ENCODE measurements at regions not wholly inside any gene's neighbourhood (a gene's known extent, or its start where the extent isn't known, plus 50 kb on each side); places are given as distances from the start of the nearest gene placed in this dataset.

GRCh38 chr2:103139628-103140268 is 377.9 kb downstream of the TMEM182 start:
- no peak overlapping the region for H2BK120ac ChIP-seq (ENCODE audit: low read depth, low read length)
- peaks cover 0 to 4% (median 0%) of the 10 kb centered on the region in 3 experiments for H3K27me3 ChIP-seq (ENCODE audit: control insufficient read depth in 3 of 3, insufficient read depth in 3 of 3, low read depth in 1 of 3, low read length in 3 of 3)
- H3K4ac ChIP-seq (ENCODE audit: low read length), result no peak overlapping the region
- no peak overlapping the region for H3K14ac ChIP-seq (ENCODE audit: low read length)
- no peak overlapping the region for H2BK15ac ChIP-seq (ENCODE audit: low read length)
- H4K8ac ChIP-seq (ENCODE audit: low read depth, low read length), result no peak overlapping the region
- no peaks in the 10 kb centered on the region for H3K36me3 ChIP-seq (replicated peaks in 1 of 2; ENCODE audit: control insufficient read depth in 2 of 2, insufficient read depth in 2 of 2, low read length in 2 of 2)
- H2AK5ac ChIP-seq (ENCODE audit: low read depth, low read length), result no peak overlapping the region
- WGBS, 2 donors (ENCODE audit: extremely low coverage in 2 of 2, insufficient read length in 2 of 2, insufficient replicate concordance in 1 of 2), result no CpG with 5 or more reads among the region's 7 CpGs
- DNase-seq (ENCODE audit: low spot score), result no peak
- no peak overlapping the region for H4K91ac ChIP-seq (ENCODE audit: low read depth, low read length, poor library complexity)
- H3K9me3 ChIP-seq (replicated peaks in 1 of 2; ENCODE audit: control insufficient read depth in 2 of 2, insufficient read depth in 1 of 2, low read depth in 1 of 2, low read length in 2 of 2), result peaks cover 0 to 4% of the 10 kb centered on the region in 2 donors
- H2BK12ac ChIP-seq (ENCODE audit: low read length), result no peak overlapping the region
- no peak overlapping the region for H2AFZ ChIP-seq (ENCODE audit: low read length)
- no peak overlapping the region for H3K18ac ChIP-seq (ENCODE audit: low read length)
- H3K4me1 ChIP-seq (ENCODE audit: control insufficient read depth in 2 of 2, insufficient read depth in 1 of 2, low read depth in 1 of 2, low read length in 2 of 2), result peaks cover 0 to 3% of the 10 kb centered on the region in 2 donors
- no peak overlapping the region for H3K4me2 ChIP-seq (ENCODE audit: insufficient read depth, low read length, poor library complexity, severe bottlenecking)
- H3K9ac ChIP-seq (ENCODE audit: low read depth, low read length, poor library complexity), result no peak overlapping the region
- no peak overlapping the region for H2BK5ac ChIP-seq (ENCODE audit: low read length)
- no peaks in the 10 kb centered on the region for H3K79me1 ChIP-seq (ENCODE audit: low read depth, low read length)
- H3K27ac ChIP-seq (replicated peaks; ENCODE audit: low read length), result no peak overlapping the region
- no peak overlapping the region for H3K23ac ChIP-seq (ENCODE audit: low read depth, low read length, poor library complexity)
- no peak overlapping the region for H3K4me3 ChIP-seq (ENCODE audit: low read length in 2 of 2)

GRCh38 chr2:103144837-103145236 is 383.0 kb downstream of the TMEM182 start:
- Histone ChIP-seq H4K91ac (ENCODE audit: low read depth, low read length, poor library complexity) (no peak overlapping the region), H3K4me2 (ENCODE audit: insufficient read depth, low read length, poor library complexity, severe bottlenecking) (no peak overlapping the region), H4K8ac (ENCODE audit: low read depth, low read length) (no peak overlapping the region), H3K9me3 (replicated peaks in 1 of 2; ENCODE audit: control insufficient read depth in 2 of 2, insufficient read depth in 1 of 2, low read depth in 1 of 2, low read length in 2 of 2) (no peaks in the 10 kb centered on the region), H3K4ac (ENCODE audit: low read length) (no peak overlapping the region), H3K4me1 (ENCODE audit: control insufficient read depth in 2 of 2, insufficient read depth in 1 of 2, low read depth in 1 of 2, low read length in 2 of 2) (peaks cover 0 to 2% of the 10 kb centered on the region in 2 donors), H3K4me3 (ENCODE audit: low read length in 2 of 2) (no peak overlapping the region), H3K36me3 (replicated peaks in 1 of 2; ENCODE audit: control insufficient read depth in 2 of 2, insufficient read depth in 2 of 2, low read length in 2 of 2) (no peaks in the 10 kb centered on the region), H2BK12ac (ENCODE audit: low read length) (no peak overlapping the region), H3K18ac (ENCODE audit: low read length) (no peak overlapping the region), H3K9ac (ENCODE audit: low read depth, low read length, poor library complexity) (no peak overlapping the region), H2BK5ac (ENCODE audit: low read length) (no peak overlapping the region), H3K27me3 (ENCODE audit: control insufficient read depth in 3 of 3, insufficient read depth in 3 of 3, low read depth in 1 of 3, low read length in 3 of 3) (no peaks in the 10 kb centered on the region), H3K14ac (ENCODE audit: low read length) (no peak overlapping the region), H3K27ac (replicated peaks; ENCODE audit: low read length) (no peak overlapping the region), H2BK15ac (ENCODE audit: low read length) (no peak overlapping the region), H2AK5ac (ENCODE audit: low read depth, low read length) (no peak overlapping the region), H2BK120ac (ENCODE audit: low read depth, low read length) (no peak overlapping the region), H3K79me1 (ENCODE audit: low read depth, low read length) (no peaks in the 10 kb centered on the region), H3K23ac (ENCODE audit: low read depth, low read length, poor library complexity) (no peak overlapping the region), H2AFZ (ENCODE audit: low read length) (no peak overlapping the region)
- WGBS, 2 donors (ENCODE audit: extremely low coverage in 2 of 2, insufficient read length in 2 of 2, insufficient replicate concordance in 1 of 2), result no CpG with 5 or more reads among the region's 1 CpG
- no peak for DNase-seq (ENCODE audit: low spot score)

- H3K4me2 ChIP-seq (ENCODE audit: insufficient read depth, low read length, poor library complexity, severe bottlenecking), result no peak overlapping the region
- no peak overlapping the region for H4K8ac ChIP-seq (ENCODE audit: low read depth, low read length)
- H3K36me3 ChIP-seq (replicated peaks in 1 of 2; ENCODE audit: control insufficient read depth in 2 of 2, insufficient read depth in 2 of 2, low read length in 2 of 2), result no peaks in the 10 kb centered on the region
- H2BK12ac ChIP-seq (ENCODE audit: low read length), result no peak overlapping the region
- no peak overlapping the region for H2BK5ac ChIP-seq (ENCODE audit: low read length)
- H3K79me1 ChIP-seq (ENCODE audit: low read depth, low read length), result no peaks in the 10 kb centered on the region
- no peak overlapping the region for H2AK5ac ChIP-seq (ENCODE audit: low read depth, low read length)
- no peak for DNase-seq (ENCODE audit: low spot score)
- no peak overlapping the region for H2BK15ac ChIP-seq (ENCODE audit: low read length)
- H4K91ac ChIP-seq (ENCODE audit: low read depth, low read length, poor library complexity), result no peak overlapping the region
- H3K18ac ChIP-seq (ENCODE audit: low read length), result no peak overlapping the region
- H3K27me3 ChIP-seq (ENCODE audit: control insufficient read depth in 3 of 3, insufficient read depth in 3 of 3, low read depth in 1 of 3, low read length in 3 of 3), result no peaks in the 10 kb centered on the region
- no CpG with 5 or more reads among the region's 1 CpG for WGBS, 2 donors (ENCODE audit: extremely low coverage in 2 of 2, insufficient read length in 2 of 2, insufficient replicate concordance in 1 of 2)
- H3K9me3 ChIP-seq (replicated peaks in 1 of 2; ENCODE audit: control insufficient read depth in 2 of 2, insufficient read depth in 1 of 2, low read depth in 1 of 2, low read length in 2 of 2), result no peaks in the 10 kb centered on the region
- H3K4me1 ChIP-seq (ENCODE audit: control insufficient read depth in 2 of 2, insufficient read depth in 1 of 2, low read depth in 1 of 2, low read length in 2 of 2), result peaks cover 0 to 2% of the 10 kb centered on the region in 2 donors
- H3K4ac ChIP-seq (ENCODE audit: low read length), result no peak overlapping the region
- no peak overlapping the region for H2AFZ ChIP-seq (ENCODE audit: low read length)
- H3K14ac ChIP-seq (ENCODE audit: low read length), result no peak overlapping the region
- no peak overlapping the region for H3K23ac ChIP-seq (ENCODE audit: low read depth, low read length, poor library complexity)
- H3K9ac ChIP-seq (ENCODE audit: low read depth, low read length, poor library complexity), result no peak overlapping the region
- no peak overlapping the region for H3K27ac ChIP-seq (replicated peaks; ENCODE audit: low read length)
- no peak overlapping the region for H3K4me3 ChIP-seq (ENCODE audit: low read length in 2 of 2)
- H2BK120ac ChIP-seq (ENCODE audit: low read depth, low read length), result no peak overlapping the region
Observed at GRCh38 chr2:103145739-103146138, 383.9 kb downstream of the TMEM182 start.

- H2BK120ac ChIP-seq (ENCODE audit: low read depth, low read length), result no peak overlapping the region
- H3K14ac ChIP-seq (ENCODE audit: low read length), result no peak overlapping the region
- H4K91ac ChIP-seq (ENCODE audit: low read depth, low read length, poor library complexity), result no peak overlapping the region
- no peak overlapping the region for H3K4me3 ChIP-seq (ENCODE audit: low read length in 2 of 2)
- H3K4me2 ChIP-seq (ENCODE audit: insufficient read depth, low read length, poor library complexity, severe bottlenecking), result no peak overlapping the region
- H4K8ac ChIP-seq (ENCODE audit: low read depth, low read length), result no peak overlapping the region
- no CpG with 5 or more reads among the region's 3 CpGs for WGBS, 2 donors (ENCODE audit: extremely low coverage in 2 of 2, insufficient read length in 2 of 2, insufficient replicate concordance in 1 of 2)
- H2BK5ac ChIP-seq (ENCODE audit: low read length), result no peak overlapping the region
- H2AK5ac ChIP-seq (ENCODE audit: low read depth, low read length), result no peak overlapping the region
- peaks cover 0 to 2% of the 10 kb centered on the region in 2 donors for H3K4me1 ChIP-seq (ENCODE audit: control insufficient read depth in 2 of 2, insufficient read depth in 1 of 2, low read depth in 1 of 2, low read length in 2 of 2)
- H3K9ac ChIP-seq (ENCODE audit: low read depth, low read length, poor library complexity), result no peak overlapping the region
- no peak overlapping the region for H3K27ac ChIP-seq (replicated peaks; ENCODE audit: low read length)
- H3K79me1 ChIP-seq (ENCODE audit: low read depth, low read length), result no peaks in the 10 kb centered on the region
- no peak overlapping the region for H2AFZ ChIP-seq (ENCODE audit: low read length)
- H2BK12ac ChIP-seq (ENCODE audit: low read length), result no peak overlapping the region
- no peaks in the 10 kb centered on the region for H3K27me3 ChIP-seq (ENCODE audit: control insufficient read depth in 3 of 3, insufficient read depth in 3 of 3, low read depth in 1 of 3, low read length in 3 of 3)
- H3K23ac ChIP-seq (ENCODE audit: low read depth, low read length, poor library complexity), result no peak overlapping the region
- H3K36me3 ChIP-seq (replicated peaks in 1 of 2; ENCODE audit: control insufficient read depth in 2 of 2, insufficient read depth in 2 of 2, low read length in 2 of 2), result no peaks in the 10 kb centered on the region
- no peak for DNase-seq (ENCODE audit: low spot score)
- H3K9me3 ChIP-seq (replicated peaks in 1 of 2; ENCODE audit: control insufficient read depth in 2 of 2, insufficient read depth in 1 of 2, low read depth in 1 of 2, low read length in 2 of 2), result peaks cover 3 to 6% of the 10 kb centered on the region in 2 donors
- no peak overlapping the region for H2BK15ac ChIP-seq (ENCODE audit: low read length)
- H3K4ac ChIP-seq (ENCODE audit: low read length), result no peak overlapping the region
- H3K18ac ChIP-seq (ENCODE audit: low read length), result no peak overlapping the region
Observed at GRCh38 chr2:103151046-103151445, 389.2 kb downstream of the TMEM182 start.

Measured in neuronal stem cell (in vitro differentiated cells).